ENCODE measurements at regions not wholly inside any gene's neighbourhood (a gene's known extent, or its start where the extent isn't known, plus 50 kb on each side); places are given as distances from the start of the nearest gene placed in this dataset.

- no peak for DNase-seq (ENCODE audit: low read depth in 4 of 4, low spot score in 2 of 4)
Observed at GRCh38 chr3:34008836-34009809, 210.7 kb downstream of the PDCD6IP start.

GRCh38 chr3:34011171-34012101 lies 213.0 kb downstream of the PDCD6IP start:
- no peak for DNase-seq (ENCODE audit: low read depth in 4 of 4, low spot score in 2 of 4)

GRCh38 chr3:34012102-34012461 lies 213.7 kb downstream of the PDCD6IP start:
- DNase-seq (ENCODE audit: low read depth in 4 of 4, low spot score in 2 of 4): no peak

GRCh38 chr3:34013818-34014570 lies 215.6 kb downstream of the PDCD6IP start:
- no peak for DNase-seq (ENCODE audit: low read depth in 4 of 4, low spot score in 2 of 4)

GRCh38 chr3:34015204-34016142 lies 217.0 kb downstream of the PDCD6IP start:
- no peak for DNase-seq (ENCODE audit: low read depth in 4 of 4, low spot score in 2 of 4)

- no peak for DNase-seq (ENCODE audit: low read depth in 4 of 4, low spot score in 2 of 4)
Observed at GRCh38 chr3:34016925-34017587, 218.6 kb downstream of the PDCD6IP start.

GRCh38 chr3:34017757-34018156 lies 219.3 kb downstream of the PDCD6IP start:
- DNase-seq (ENCODE audit: low read depth in 4 of 4, low spot score in 2 of 4): no peak

GRCh38 chr3:34019158-34019557 lies 220.7 kb downstream of the PDCD6IP start:
- no peak for DNase-seq (ENCODE audit: low read depth in 4 of 4, low spot score in 2 of 4)

- no peak for DNase-seq (ENCODE audit: low read depth in 4 of 4, low spot score in 2 of 4)
Observed at GRCh38 chr3:34020170-34020569, 221.7 kb downstream of the PDCD6IP start.

- DNase-seq (ENCODE audit: low read depth in 4 of 4, low spot score in 2 of 4): no peak
Observed at GRCh38 chr3:34020726-34021680, 222.6 kb downstream of the PDCD6IP start.

GRCh38 chr3:34022147-34022546 lies 223.7 kb downstream of the PDCD6IP start:
- DNase-seq (ENCODE audit: low read depth in 4 of 4, low spot score in 2 of 4): no peak

GRCh38 chr3:34024447-34025240 lies 226.2 kb downstream of the PDCD6IP start:
- DNase-seq (ENCODE audit: low read depth in 4 of 4, low spot score in 2 of 4): no peak

GRCh38 chr3:34033839-34034238 lies 235.4 kb downstream of the PDCD6IP start:
- no peak for DNase-seq (ENCODE audit: low read depth in 4 of 4, low spot score in 2 of 4)

- no peak for DNase-seq (ENCODE audit: low read depth in 4 of 4, low spot score in 2 of 4)
Observed at GRCh38 chr3:34034840-34035239, 236.4 kb downstream of the PDCD6IP start.

- no peak for DNase-seq (ENCODE audit: low read depth in 4 of 4, low spot score in 2 of 4)
Observed at GRCh38 chr3:34035775-34036174, 237.3 kb downstream of the PDCD6IP start.

- DNase-seq (ENCODE audit: low read depth in 4 of 4, low spot score in 2 of 4): no peak
Observed at GRCh38 chr3:34037260-34037659, 238.8 kb downstream of the PDCD6IP start.

- DNase-seq (ENCODE audit: low read depth in 4 of 4, low spot score in 2 of 4): no peak
Observed at GRCh38 chr3:34038131-34038530, 239.7 kb downstream of the PDCD6IP start.

All from left renal cortex interstitium (tissue), 4 donors.